SK-N-SH treated with all-trans-retinoic acid at 6 μM for 48 hours (cell line): ENCODE measurements at regions not wholly inside any gene's neighbourhood (a gene's known extent, or its start where the extent isn't known, plus 50 kb on each side); places are given as distances from the start of the nearest gene placed in this dataset.

Experiments
- ATAC-seq: fragments of 200-7000 bp; cut with Tn5 transposase; 3 replicates; pipeline ENCODE4 v1.9.1; 2020; ENCODE audit warnings: mild to moderate bottlenecking, moderate library complexity
- ARNTL ChIP-seq: fragments of 450-650 bp; formaldehyde crosslinking; IDR thresholded peaks from 2 replicates; pipeline ENCODE4 v1.5.0; 2020; ENCODE audit warnings: low read depth, mild to moderate bottlenecking, moderate library complexity, borderline replicate concordance
- CSDC2 ChIP-seq: fragments of 250-450 bp; sonication (Bioruptor Pico); IDR thresholded peaks from 2 replicates; pipeline ENCODE4 v1.5.0; 2020; ENCODE audit warnings: mild to moderate bottlenecking, moderate library complexity
- ISL1 ChIP-seq: fragments of 250-450 bp; sonication (Bioruptor Pico); IDR thresholded peaks from 2 replicates; pipeline ENCODE4 v2.1.2; 2022; ENCODE audit warnings: mild to moderate bottlenecking, moderate library complexity
- OSR1 ChIP-seq: fragments of 250-450 bp; sonication (Bioruptor Pico); IDR thresholded peaks from 2 replicates; pipeline ENCODE4 v1.8.0; 2022; ENCODE audit warnings: moderate library complexity, mild to moderate bottlenecking, inconsistent platforms
- POU6F1 ChIP-seq: fragments of 250-450 bp; sonication (Bioruptor Pico); IDR thresholded peaks from 2 replicates; pipeline ENCODE4 v1.8.0; 2021; ENCODE audit warnings: low read depth, mild to moderate bottlenecking, moderate library complexity, borderline replicate concordance
- PPARA ChIP-seq: fragments of 250-450 bp; sonication (Bioruptor Pico); IDR thresholded peaks from 2 replicates; pipeline ENCODE4 v1.5.0; 2020; ENCODE audit warnings: mild to moderate bottlenecking, borderline replicate concordance
- RARB ChIP-seq: fragments of 250-450 bp; sonication (Bioruptor Pico); IDR thresholded peaks from 2 replicates; pipeline ENCODE4 v1.8.0; 2021; ENCODE audit warnings: mild to moderate bottlenecking, moderate library complexity
- SNAI2 ChIP-seq: fragments of 250-450 bp; sonication (Bioruptor Pico); IDR thresholded peaks from 2 replicates; pipeline ENCODE4 v1.5.0; 2020; ENCODE audit warnings: mild to moderate bottlenecking, moderate library complexity
- TOX ChIP-seq: fragments of 250-450 bp; sonication (Bioruptor Pico); IDR thresholded peaks from 2 replicates; pipeline ENCODE4 v1.8.0; 2021; ENCODE audit warnings: mild to moderate bottlenecking, moderate library complexity, borderline replicate concordance
- TSHZ2 ChIP-seq: fragments of 250-450 bp; sonication (Bioruptor Pico); IDR thresholded peaks from 2 replicates; pipeline ENCODE4 v1.5.0; 2020; ENCODE audit warnings: mild to moderate bottlenecking, moderate library complexity
- ZC3H10 ChIP-seq: fragments of 250-450 bp; sonication (Bioruptor Pico); IDR thresholded peaks from 2 replicates; pipeline ENCODE4 v1.5.1; 2021; ENCODE audit warnings: mild to moderate bottlenecking, moderate library complexity
- ZFP3 ChIP-seq: fragments of 250-450 bp; sonication (Bioruptor Pico); IDR thresholded peaks from 2 replicates; pipeline ENCODE4 v1.5.0; 2020; ENCODE audit warnings: mild to moderate bottlenecking, moderate library complexity
- ZFP30 ChIP-seq: fragments of 450-650 bp; formaldehyde crosslinking; IDR thresholded peaks from 2 replicates; pipeline ENCODE4 v1.5.0; 2022; ENCODE audit warnings: mild to moderate bottlenecking, moderate library complexity
- ZNF565 ChIP-seq: fragments of 450-650 bp; formaldehyde crosslinking; conservative IDR thresholded peaks from 2 replicates; pipeline ENCODE4 v1.5.0; 2020; ENCODE audit warnings: low read depth, mild to moderate bottlenecking, moderate library complexity
- ZNF70 ChIP-seq: fragments of 450-650 bp; formaldehyde crosslinking; IDR thresholded peaks from 2 replicates; pipeline ENCODE4 v1.5.0; 2020; ENCODE audit warnings: mild to moderate bottlenecking, moderate library complexity
- ZNF8 ChIP-seq: fragments of 450-650 bp; formaldehyde crosslinking; IDR thresholded peaks from 2 replicates; pipeline ENCODE4 v1.5.0; 2020; ENCODE audit warnings: mild to moderate bottlenecking, moderate library complexity
- TF ChIP-seq, protein P1 (sequence below): fragments of 250-450 bp; sonication (Bioruptor Pico); IDR thresholded peaks from 2 replicates; pipeline ENCODE4 v1.5.1; 2020; ENCODE audit warnings: low read depth, mild to moderate bottlenecking, moderate library complexity
- TF ChIP-seq, protein P2 (sequence below): fragments of 250-450 bp; sonication (Bioruptor Pico); IDR thresholded peaks from 2 replicates; pipeline ENCODE4 v1.5.1; 2021; ENCODE audit warnings: mild to moderate bottlenecking, moderate library complexity
- TF ChIP-seq, protein P3 (sequence below): fragments of 250-450 bp; sonication (Bioruptor Pico); IDR thresholded peaks from 2 replicates; pipeline ENCODE4 v1.8.0; 2020; ENCODE audit warnings: mild to moderate bottlenecking, moderate library complexity, borderline replicate concordance

GRCh38 chr5:2106721-2107120, 224.0 kb upstream of the IRX4 start:
- ATAC-seq, result no peak
- no peak for TF ChIP-seq ZNF565
- no peak for TF ChIP-seq ZNF8 (CRISPR knock-in tag)
- TF ChIP-seq TOX (CRISPR knock-in tag), result no peak
- TF ChIP-seq, protein P1, sequence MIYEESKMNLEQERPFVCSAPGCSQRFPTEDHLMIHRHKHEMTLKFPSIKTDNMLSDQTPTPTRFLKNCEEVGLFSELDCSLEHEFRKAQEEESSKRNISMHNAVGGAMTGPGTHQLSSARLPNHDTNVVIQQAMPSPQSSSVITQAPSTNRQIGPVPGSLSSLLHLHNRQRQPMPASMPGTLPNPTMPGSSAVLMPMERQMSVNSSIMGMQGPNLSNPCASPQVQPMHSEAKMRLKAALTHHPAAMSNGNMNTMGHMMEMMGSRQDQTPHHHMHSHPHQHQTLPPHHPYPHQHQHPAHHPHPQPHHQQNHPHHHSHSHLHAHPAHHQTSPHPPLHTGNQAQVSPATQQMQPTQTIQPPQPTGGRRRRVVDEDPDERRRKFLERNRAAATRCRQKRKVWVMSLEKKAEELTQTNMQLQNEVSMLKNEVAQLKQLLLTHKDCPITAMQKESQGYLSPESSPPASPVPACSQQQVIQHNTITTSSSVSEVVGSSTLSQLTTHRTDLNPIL (CRISPR knock-in tag), result no peak
- TF ChIP-seq ZFP3 (CRISPR knock-in tag), result no peak
- TF ChIP-seq, protein P2, sequence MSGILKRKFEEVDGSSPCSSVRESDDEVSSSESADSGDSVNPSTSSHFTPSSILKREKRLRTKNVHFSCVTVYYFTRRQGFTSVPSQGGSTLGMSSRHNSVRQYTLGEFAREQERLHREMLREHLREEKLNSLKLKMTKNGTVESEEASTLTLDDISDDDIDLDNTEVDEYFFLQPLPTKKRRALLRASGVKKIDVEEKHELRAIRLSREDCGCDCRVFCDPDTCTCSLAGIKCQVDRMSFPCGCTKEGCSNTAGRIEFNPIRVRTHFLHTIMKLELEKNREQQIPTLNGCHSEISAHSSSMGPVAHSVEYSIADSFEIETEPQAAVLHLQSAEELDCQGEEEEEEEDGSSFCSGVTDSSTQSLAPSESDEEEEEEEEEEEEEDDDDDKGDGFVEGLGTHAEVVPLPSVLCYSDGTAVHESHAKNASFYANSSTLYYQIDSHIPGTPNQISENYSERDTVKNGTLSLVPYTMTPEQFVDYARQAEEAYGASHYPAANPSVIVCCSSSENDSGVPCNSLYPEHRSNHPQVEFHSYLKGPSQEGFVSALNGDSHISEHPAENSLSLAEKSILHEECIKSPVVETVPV, result no peak
- TF ChIP-seq TSHZ2 (CRISPR knock-in tag), result no peak
- TF ChIP-seq, protein P3, sequence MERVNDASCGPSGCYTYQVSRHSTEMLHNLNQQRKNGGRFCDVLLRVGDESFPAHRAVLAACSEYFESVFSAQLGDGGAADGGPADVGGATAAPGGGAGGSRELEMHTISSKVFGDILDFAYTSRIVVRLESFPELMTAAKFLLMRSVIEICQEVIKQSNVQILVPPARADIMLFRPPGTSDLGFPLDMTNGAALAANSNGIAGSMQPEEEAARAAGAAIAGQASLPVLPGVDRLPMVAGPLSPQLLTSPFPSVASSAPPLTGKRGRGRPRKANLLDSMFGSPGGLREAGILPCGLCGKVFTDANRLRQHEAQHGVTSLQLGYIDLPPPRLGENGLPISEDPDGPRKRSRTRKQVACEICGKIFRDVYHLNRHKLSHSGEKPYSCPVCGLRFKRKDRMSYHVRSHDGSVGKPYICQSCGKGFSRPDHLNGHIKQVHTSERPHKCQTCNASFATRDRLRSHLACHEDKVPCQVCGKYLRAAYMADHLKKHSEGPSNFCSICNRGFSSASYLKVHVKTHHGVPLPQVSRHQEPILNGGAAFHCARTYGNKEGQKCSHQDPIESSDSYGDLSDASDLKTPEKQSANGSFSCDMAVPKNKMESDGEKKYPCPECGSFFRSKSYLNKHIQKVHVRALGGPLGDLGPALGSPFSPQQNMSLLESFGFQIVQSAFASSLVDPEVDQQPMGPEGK (CRISPR knock-in tag), result no peak
- TF ChIP-seq ISL1 (CRISPR knock-in tag), result no peak
- TF ChIP-seq ARNTL (CRISPR knock-in tag), result no peak
- no peak for TF ChIP-seq CSDC2 (CRISPR knock-in tag)
- TF ChIP-seq PPARA, result no peak

GRCh38 chr5:2105141-2105540, 222.4 kb upstream of the IRX4 start:
- ATAC-seq, result no peak
- TF ChIP-seq ZNF70 (CRISPR knock-in tag) (no peak), OSR1 (CRISPR knock-in tag) (no peak), ZFP30 (CRISPR knock-in tag) (no peak), ZFP3 (CRISPR knock-in tag) (no peak), CSDC2 (CRISPR knock-in tag) (no peak), PPARA (no peak), SNAI2 (CRISPR knock-in tag) (no peak), RARB (CRISPR knock-in tag) (no peak), POU6F1 (no peak), ZC3H10 (no peak), TSHZ2 (CRISPR knock-in tag) (no peak)
- TF ChIP-seq, protein P1 (CRISPR knock-in tag), result no peak
- TF ChIP-seq, protein P3 (CRISPR knock-in tag), result no peak
